ENCODE measurements at regions not wholly inside any gene's neighbourhood (a gene's known extent, or its start where the extent isn't known, plus 50 kb on each side); places are given as distances from the start of the nearest gene placed in this dataset.

DNA sequence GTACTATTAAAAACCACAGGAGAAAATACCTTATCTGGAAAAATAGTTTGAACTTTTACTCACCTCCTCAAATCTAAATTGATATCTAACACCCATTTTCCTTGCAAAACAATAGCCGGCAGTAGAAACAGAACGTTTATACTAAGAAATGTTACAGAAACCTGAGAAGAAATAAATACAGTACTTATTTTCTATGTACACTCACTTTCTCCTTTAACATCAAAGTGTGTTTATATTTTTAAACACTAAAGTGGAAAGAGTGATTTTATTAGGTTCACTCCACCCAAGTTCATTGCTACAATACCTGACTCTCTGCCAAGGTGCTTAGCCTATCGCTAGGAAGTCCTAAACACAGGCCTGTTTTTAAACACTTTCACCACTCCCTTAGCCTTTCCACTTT is 87.8 kb upstream of the TJP1 start:
- no peak overlapping the region for H3K4me3 ChIP-seq (ENCODE audit: low read depth, low read length)
- DNase-seq (ENCODE audit: low read depth): no peak
- TF ChIP-seq, protein P1, sequence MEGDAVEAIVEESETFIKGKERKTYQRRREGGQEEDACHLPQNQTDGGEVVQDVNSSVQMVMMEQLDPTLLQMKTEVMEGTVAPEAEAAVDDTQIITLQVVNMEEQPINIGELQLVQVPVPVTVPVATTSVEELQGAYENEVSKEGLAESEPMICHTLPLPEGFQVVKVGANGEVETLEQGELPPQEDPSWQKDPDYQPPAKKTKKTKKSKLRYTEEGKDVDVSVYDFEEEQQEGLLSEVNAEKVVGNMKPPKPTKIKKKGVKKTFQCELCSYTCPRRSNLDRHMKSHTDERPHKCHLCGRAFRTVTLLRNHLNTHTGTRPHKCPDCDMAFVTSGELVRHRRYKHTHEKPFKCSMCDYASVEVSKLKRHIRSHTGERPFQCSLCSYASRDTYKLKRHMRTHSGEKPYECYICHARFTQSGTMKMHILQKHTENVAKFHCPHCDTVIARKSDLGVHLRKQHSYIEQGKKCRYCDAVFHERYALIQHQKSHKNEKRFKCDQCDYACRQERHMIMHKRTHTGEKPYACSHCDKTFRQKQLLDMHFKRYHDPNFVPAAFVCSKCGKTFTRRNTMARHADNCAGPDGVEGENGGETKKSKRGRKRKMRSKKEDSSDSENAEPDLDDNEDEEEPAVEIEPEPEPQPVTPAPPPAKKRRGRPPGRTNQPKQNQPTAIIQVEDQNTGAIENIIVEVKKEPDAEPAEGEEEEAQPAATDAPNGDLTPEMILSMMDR (IDR thresholded peaks at IDR 0.05; ENCODE audit: insufficient read depth, low read depth, low read length, missing control alignments): no peak

DNA sequence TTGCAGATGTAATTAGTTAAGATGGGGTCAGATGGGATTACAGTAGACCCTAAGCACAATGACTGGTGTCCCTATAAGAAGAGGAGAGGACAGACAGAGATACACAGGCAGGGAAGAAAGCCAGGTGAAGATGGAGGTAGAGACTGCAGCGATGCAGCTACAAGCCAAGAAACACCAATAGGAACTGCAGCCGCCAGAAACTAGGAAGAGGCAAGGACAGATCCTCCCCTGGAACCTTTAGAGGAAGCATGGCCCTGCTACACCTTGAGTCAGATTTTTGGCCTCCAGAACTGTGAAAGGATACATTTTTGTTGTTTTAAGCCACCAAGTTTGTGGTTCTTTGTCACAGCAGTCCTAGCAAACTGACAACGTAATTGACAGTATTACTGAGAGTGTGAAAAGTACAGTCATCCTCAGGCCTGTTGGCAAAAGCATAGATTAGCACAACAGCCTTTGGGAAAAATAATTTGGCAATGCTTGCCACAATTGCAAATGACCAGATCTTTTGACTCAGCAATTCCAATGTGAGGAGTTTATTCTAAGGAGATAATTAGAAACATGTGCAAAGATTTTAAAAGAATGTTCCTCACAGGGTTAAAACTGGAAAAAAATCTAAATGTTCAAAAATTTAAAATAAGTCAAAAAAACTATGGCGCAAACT is 82.6 kb upstream of the TJP1 start:
- DNase-seq (ENCODE audit: low read depth): no peak
- TF ChIP-seq, protein P1 (IDR thresholded peaks at IDR 0.05; ENCODE audit: insufficient read depth, low read depth, low read length, missing control alignments): no peak

DNA sequence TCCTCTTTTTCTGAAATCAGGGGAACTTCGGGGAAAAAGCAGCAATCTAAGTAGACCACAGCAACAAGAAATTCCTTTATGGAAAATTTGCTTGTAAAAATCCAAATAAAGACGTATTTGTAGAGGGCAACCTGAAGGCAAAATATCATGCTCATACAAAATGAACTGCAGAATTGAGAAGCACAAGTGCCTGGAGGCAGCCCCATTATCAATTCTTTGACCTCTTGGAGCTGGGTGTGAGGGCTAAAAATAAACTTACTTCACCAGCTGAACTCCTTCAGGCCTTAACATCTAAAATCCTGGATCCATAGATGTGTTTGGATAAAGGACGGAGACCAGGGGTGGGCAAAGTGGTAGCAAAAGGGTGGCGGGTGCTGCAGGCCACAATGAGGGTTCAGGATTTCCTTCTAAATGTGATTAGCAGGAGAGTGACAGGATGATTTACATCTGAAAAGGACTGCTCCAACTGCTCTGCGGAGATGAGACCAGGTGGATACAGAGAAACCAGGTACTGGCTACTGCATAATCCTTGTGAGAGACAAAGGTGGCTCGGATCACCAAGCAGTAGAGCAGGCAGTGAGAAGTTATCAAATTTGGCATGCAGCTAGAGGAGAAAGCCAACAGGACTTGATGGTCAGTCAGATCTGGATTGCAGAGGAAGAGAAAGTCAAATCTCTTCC is 81.7 kb upstream of the TJP1 start:
- DNase-seq (ENCODE audit: low read depth): no peak
- TF ChIP-seq, protein P1 (IDR thresholded peaks at IDR 0.05; ENCODE audit: insufficient read depth, low read depth, low read length, missing control alignments): no peak
- no peak overlapping the region for H3K4me3 ChIP-seq (ENCODE audit: low read depth, low read length)

More for the DNA sequence above, 82.6 kb upstream of the TJP1 start:
- H3K4me3 ChIP-seq (ENCODE audit: low read depth, low read length): no peak overlapping the region

DNA sequence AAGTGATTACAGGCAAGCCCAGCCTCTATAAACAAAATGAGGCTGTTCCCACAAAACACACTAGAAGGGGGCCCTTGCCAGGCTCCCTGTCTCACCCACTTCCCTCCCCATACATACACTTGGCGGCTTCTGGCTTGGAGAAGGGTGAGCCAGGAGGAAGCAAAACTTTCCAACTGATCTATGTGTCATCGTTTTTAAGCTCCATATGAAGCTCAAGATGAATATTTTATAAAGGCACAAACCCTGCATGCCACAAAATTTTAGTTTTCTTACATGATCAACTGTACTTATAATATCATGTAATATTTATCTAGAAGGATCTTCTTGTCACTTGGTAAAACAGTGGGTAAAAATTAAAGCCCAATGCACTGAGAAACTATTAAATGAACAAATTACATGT is 80.8 kb upstream of the TJP1 start:
- no peak for DNase-seq (ENCODE audit: low read depth)
- H3K4me3 ChIP-seq (ENCODE audit: low read depth, low read length): no peak overlapping the region
- TF ChIP-seq, protein P1 (IDR thresholded peaks at IDR 0.05; ENCODE audit: insufficient read depth, low read depth, low read length, missing control alignments): no peak

DNA sequence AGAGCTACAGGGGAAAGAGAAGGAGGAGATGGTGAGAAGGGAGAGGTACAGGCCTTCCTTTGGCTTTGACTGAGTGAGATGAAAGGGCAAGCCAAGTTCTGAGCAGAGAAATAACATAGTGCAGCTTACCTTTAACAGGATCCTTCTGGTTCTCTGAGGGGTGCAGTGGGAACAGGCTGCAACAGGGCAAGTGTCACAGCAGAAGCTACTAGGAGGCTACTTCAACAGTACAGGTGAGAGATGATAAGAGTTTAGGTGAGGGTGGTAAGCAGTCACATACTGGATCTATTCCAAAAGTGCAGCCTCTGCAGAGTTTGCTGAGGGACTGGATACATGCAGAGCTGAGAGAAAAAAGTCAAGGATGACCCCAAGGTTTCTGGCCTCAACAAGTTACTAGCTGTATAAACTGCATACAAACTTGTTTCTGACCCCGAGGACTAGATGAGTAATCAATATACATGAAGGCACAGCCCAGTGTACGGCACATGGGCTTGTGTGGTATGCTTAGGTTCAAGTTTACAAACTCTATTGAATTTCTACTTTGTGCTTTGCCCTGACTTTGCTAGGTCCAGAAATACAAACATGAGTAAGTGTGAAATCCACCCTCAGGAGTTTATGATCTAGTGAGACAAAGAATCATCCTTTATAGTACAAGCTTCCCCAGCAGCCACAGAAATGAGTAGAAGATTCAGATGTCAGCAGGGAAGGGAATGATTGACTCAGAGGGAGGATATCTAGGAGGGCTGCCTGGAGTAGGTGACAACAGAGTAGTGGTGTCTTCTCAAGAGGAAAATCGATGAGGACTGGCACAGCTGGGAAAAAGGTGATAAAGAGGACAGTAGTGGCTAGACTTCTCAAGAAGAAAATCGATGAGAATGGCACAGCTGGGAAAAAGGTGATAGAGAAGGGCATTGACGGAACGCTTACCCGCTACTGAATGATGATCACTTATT is 78.2 kb upstream of the TJP1 start:
- no peak overlapping the region for H3K4me3 ChIP-seq (ENCODE audit: low read depth, low read length)
- TF ChIP-seq, protein P1 (IDR thresholded peaks at IDR 0.05; ENCODE audit: insufficient read depth, low read depth, low read length, missing control alignments): no peak
- no peak for DNase-seq (ENCODE audit: low read depth)

DNA sequence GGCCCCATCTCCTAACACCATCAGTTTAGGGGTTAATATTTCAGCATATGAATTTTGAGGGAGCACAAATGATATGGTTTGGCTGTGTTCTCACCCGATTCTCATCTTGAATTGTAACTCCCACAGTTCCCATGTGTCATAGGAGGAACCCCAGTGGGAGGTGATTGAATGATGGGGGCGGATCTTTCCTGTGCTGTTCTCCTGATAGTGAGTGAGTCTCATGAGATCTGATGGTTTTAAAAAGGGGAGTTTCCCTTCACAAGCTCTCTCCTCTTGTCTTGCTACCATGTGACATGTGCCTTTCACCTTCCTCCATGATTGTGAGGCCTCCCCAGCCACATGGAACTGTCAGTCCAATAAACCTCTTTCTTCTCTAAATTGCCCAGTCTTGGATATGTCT is 73.8 kb upstream of the TJP1 start:
- H3K4me3 ChIP-seq (ENCODE audit: low read depth, low read length): no peak overlapping the region
- TF ChIP-seq, protein P1 (IDR thresholded peaks at IDR 0.05; ENCODE audit: insufficient read depth, low read depth, low read length, missing control alignments): no peak
- no peak for DNase-seq (ENCODE audit: low read depth)
